ENCODE measurements at regions not wholly inside any gene's neighbourhood (a gene's known extent, or its start where the extent isn't known, plus 50 kb on each side); places are given as distances from the start of the nearest gene placed in this dataset.
"Not testable (repeated sequence)": the region's sequence is repeated elsewhere in the genome, so short reads cannot be mapped to it uniquely, and the experiment has no call there.

GRCh38 chr10:9010093-9010492 is 955.6 kb downstream of the GATA3 start:
- DNase-seq, result no peak

GRCh38 chr10:9010931-9011670 is 956.6 kb downstream of the GATA3 start:
- DNase-seq, result no peak

- no peak for DNase-seq
Observed at GRCh38 chr10:9012312-9012711, 957.8 kb downstream of the GATA3 start.

GRCh38 chr10:9015005-9015404 is 960.5 kb downstream of the GATA3 start:
- DNase-seq, result no peak

GRCh38 chr10:9015447-9015846 is 961.0 kb downstream of the GATA3 start:
- no peak for DNase-seq

- no peak for DNase-seq
Observed at GRCh38 chr10:9016930-9017329, 962.4 kb downstream of the GATA3 start.

GRCh38 chr10:9018195-9019173 is 964.0 kb downstream of the GATA3 start:
- DNase-seq, result no peak

- DNase-seq, result no peak
Observed at GRCh38 chr10:9023206-9023605, 968.7 kb downstream of the GATA3 start.

- DNase-seq, result no peak
Observed at GRCh38 chr10:9024210-9024609, 969.7 kb downstream of the GATA3 start.

- no peak for DNase-seq
Observed at GRCh38 chr10:9028231-9028630, 973.7 kb downstream of the GATA3 start.

GRCh38 chr10:9035355-9035754 is 980.9 kb downstream of the GATA3 start:
- no peak for DNase-seq

- DNase-seq, result no peak
Observed at GRCh38 chr10:9036711-9037204, 982.3 kb downstream of the GATA3 start.

GRCh38 chr10:9038146-9038714 is 983.7 kb downstream of the GATA3 start:
- peak in 2 of 14 donors; percentile 2 to 82 for DNase-seq

GRCh38 chr10:9043466-9043865 is 989.0 kb downstream of the GATA3 start:
- no peak for DNase-seq

GRCh38 chr10:9045311-9045710 is 990.8 kb downstream of the GATA3 start:
- DNase-seq, result no peak

- no peak for DNase-seq
Observed at GRCh38 chr10:9051328-9051974, 997.0 kb downstream of the GATA3 start.

- no peak for DNase-seq
Observed at GRCh38 chr10:9052767-9053166, 998.3 kb downstream of the GATA3 start.

GRCh38 chr10:9056521-9056920 is 1002.0 kb downstream of the GATA3 start:
- no peak for DNase-seq

- not testable (repeated sequence) for DNase-seq
Observed at GRCh38 chr10:9057293-9057692, 1002.8 kb downstream of the GATA3 start.

- no peak for DNase-seq
Observed at GRCh38 chr10:9060314-9060713, 1005.8 kb downstream of the GATA3 start.

GRCh38 chr10:9061871-9062270 is 1007.4 kb downstream of the GATA3 start:
- DNase-seq, result no peak

- no peak for DNase-seq
Observed at GRCh38 chr10:9066152-9066551, 1011.7 kb downstream of the GATA3 start.

- DNase-seq, result no peak
Observed at GRCh38 chr10:9068003-9068402, 1013.5 kb downstream of the GATA3 start.
